SU-DHL-6 (cell line): ENCODE measurements at regions not wholly inside any gene's neighbourhood (a gene's known extent, or its start where the extent isn't known, plus 50 kb on each side); places are given as distances from the start of the nearest gene placed in this dataset.

Source experiments
- CTCF ChIP-seq: fragments of 200-600 bp; sonication (generic); IDR thresholded peaks from one replicate; pipeline ENCODE4 v1.5.1; 2017; ENCODE audit warnings: antibody characterized with exemption, mild to moderate bottlenecking, low read length, moderate library complexity; ENCODE audit not compliant: insufficient read depth, poor library complexity, severe bottlenecking
- EZH2phosphoT487 ChIP-seq: fragments of 200-600 bp; sonication (generic), shearing (Covaris generic); conservative IDR thresholded peaks from 2 replicates; pipeline ENCODE4 v1.6.1; 2018; ENCODE audit warnings: mild to moderate bottlenecking, antibody characterized with exemption, low read length, moderate library complexity, mixed read lengths

GRCh38 chr16:77558786-77559185 lies 124.0 kb upstream of the ADAMTS18 start:
- no peak for TF ChIP-seq CTCF
- TF ChIP-seq EZH2phosphoT487, result no peak
